Naive thymus-derived CD4-positive, alpha-beta T cell (primary cell): ENCODE measurements at regions not wholly inside any gene's neighbourhood (a gene's known extent, or its start where the extent isn't known, plus 50 kb on each side); places are given as distances from the start of the nearest gene placed in this dataset.

ENCODE experiments used
- ATAC-seq: fragments of 150-1000 bp; cut with Tn5 transposase; 2 replicates; pipeline ENCODE4 v1.10.0; 2021; ENCODE audit warnings: mild to moderate bottlenecking, moderate library complexity
- CTCF ChIA-PET: fragments of 350-600 bp; sonication (Branson Sonifier 250); formaldehyde crosslinking; loops from one replicate; lab custom pipeline; 2021; ENCODE audit warnings: antibody characterized with exemption; lab: Charles Lee
- POLR2A ChIA-PET: fragments of 350-600 bp; sonication (Branson Sonifier 250); formaldehyde crosslinking; loops from one replicate; lab custom pipeline; 2021; ENCODE audit warnings: antibody characterized with exemption, inconsistent platforms; lab: Charles Lee
- DNase-seq, 9 donors: peaks; one replicate each; pipeline versions ENCODE4 v3.0.0 to v3.0.0-alpha.2; 2020 to 2022; ENCODE audit warnings: mixed read lengths in 1 of 9
- H3K27ac ChIP-seq: one replicate; pipeline ENCODE4 v1.7.0; 2013; ENCODE audit warnings: mild to moderate bottlenecking, low read depth, low read length, moderate library complexity
- H3K27me3 ChIP-seq, 2 donors: one replicate each; pipeline ENCODE4 v1.7.0; 2013; ENCODE audit warnings: low read length in 2 of 2, mild to moderate bottlenecking in 2 of 2, moderate library complexity in 2 of 2; ENCODE audit not compliant: control insufficient read depth in 2 of 2, insufficient read depth in 2 of 2
- H3K36me3 ChIP-seq, 3 experiments: 1 replicate in 2 of 3; 2 replicates in 1 of 3; pipeline ENCODE4 v1.7.0; 2013; ENCODE audit warnings: low read length in 3 of 3, mild to moderate bottlenecking in 3 of 3, moderate library complexity in 1 of 3; ENCODE audit not compliant: insufficient read depth in 3 of 3, control insufficient read depth in 2 of 3
- H3K4me1 ChIP-seq, 2 donors: one replicate each; pipeline ENCODE4 v1.7.0; 2013; ENCODE audit warnings: low read length in 2 of 2, mild to moderate bottlenecking in 2 of 2, moderate library complexity in 1 of 2; ENCODE audit not compliant: control insufficient read depth in 2 of 2, insufficient read depth in 2 of 2
- H3K4me3 ChIP-seq: 2 replicates; pipeline ENCODE4 v1.7.0; 2013; ENCODE audit warnings: mild to moderate bottlenecking, low read length
- H3K9me3 ChIP-seq, 3 experiments: 1 replicate in 2 of 3; 2 replicates in 1 of 3; pipeline ENCODE4 v1.7.0; 2013; ENCODE audit warnings: low read length in 3 of 3; ENCODE audit not compliant: control insufficient read depth in 2 of 3
- H3K27ac Mint-ChIP-seq, 9 donors: one replicate each; pipeline ENCODE4 v1.8.0; 2020 to 2022; ENCODE audit warnings: mixed read lengths in 9 of 9, mild to moderate bottlenecking in 8 of 9, moderate library complexity in 5 of 9, inconsistent platforms in 2 of 9
- H3K27me3 Mint-ChIP-seq, 5 donors: one replicate each; pipeline ENCODE4 v1.8.0; 2021 to 2022; ENCODE audit warnings: mixed read lengths in 5 of 5, mild to moderate bottlenecking in 1 of 5
- H3K36me3 Mint-ChIP-seq, 5 donors: one replicate each; pipeline ENCODE4 v1.8.0; 2020 to 2022; ENCODE audit warnings: mixed read lengths in 5 of 5, mild to moderate bottlenecking in 3 of 5, inconsistent platforms in 1 of 5
- H3K4me1 Mint-ChIP-seq, 7 donors: one replicate each; pipeline ENCODE4 v1.8.0; 2020 to 2022; ENCODE audit warnings: mixed read lengths in 7 of 7, mild to moderate bottlenecking in 3 of 7, inconsistent platforms in 1 of 7
- H3K4me3 Mint-ChIP-seq, 10 donors: one replicate each; pipeline ENCODE4 v1.8.0; 2020 to 2022; ENCODE audit warnings: mild to moderate bottlenecking in 10 of 10, mixed read lengths in 10 of 10, moderate library complexity in 6 of 10, inconsistent platforms in 2 of 10
- H3K9me3 Mint-ChIP-seq, 11 donors: one replicate each; pipeline ENCODE4 v1.8.0; 2020 to 2022; ENCODE audit warnings: mixed read lengths in 11 of 11, mild to moderate bottlenecking in 4 of 11, inconsistent platforms in 1 of 11, moderate library complexity in 1 of 11
- intact Hi-C, 2 donors: fragments of 100-400 bp; cut with micrococcal nuclease; formaldehyde crosslinking; loops; one replicate each; pipeline ENCODE4 v1.15.1; 2023

DNA sequence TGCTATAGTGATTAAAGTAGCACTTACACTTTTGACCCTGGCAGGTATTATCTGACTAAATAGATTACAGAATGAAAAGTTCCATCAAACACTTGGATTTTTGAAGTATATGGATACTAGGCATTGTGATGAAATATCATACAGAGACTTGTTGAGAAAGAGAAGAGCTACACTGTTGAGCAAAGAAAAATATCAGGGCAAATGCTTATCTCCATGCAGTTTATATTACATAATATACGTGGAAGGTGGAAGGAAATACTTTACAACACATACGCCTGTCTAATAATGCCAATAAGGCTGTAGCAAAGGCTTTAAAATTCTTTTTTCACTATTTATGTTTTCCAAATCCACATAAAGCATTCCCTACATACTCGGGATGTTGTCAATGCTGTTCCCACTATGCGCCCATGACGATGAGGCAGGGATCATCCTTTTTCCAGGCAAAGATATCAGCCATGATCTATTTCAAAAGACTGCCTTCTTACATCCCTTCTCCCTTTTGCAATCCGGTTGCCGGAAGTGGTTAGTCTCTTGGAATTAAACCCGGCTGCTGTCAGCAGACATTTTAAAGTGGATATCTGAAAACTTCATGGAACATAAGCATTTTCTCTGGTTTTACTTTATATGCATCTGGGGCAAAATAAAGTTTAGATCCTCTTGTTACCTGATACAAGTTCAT, 92.6 kb upstream of the ITGA4 start:
- Histone ChIP-seq H3K36me3 (no peaks in the 10 kb centered on the region), H3K4me3 (no peak overlapping the region), H3K27me3 (no peaks in the 10 kb centered on the region), H3K27ac (no peak overlapping the region), H3K4me1 (no peaks in the 10 kb centered on the region), H3K9me3 (no peaks in the 10 kb centered on the region)
- no peak overlapping the region for H3K4me3 Mint-ChIP-seq
- H3K27me3 Mint-ChIP-seq, result no peaks in the 10 kb centered on the region
- H3K27ac Mint-ChIP-seq, result no peak overlapping the region
- CTCF ChIA-PET, result interaction anchor here (0.7 kb wide), 1 partner anchor 30 kb away, joined by 4 read pairs; no protein-coding TSS in a partner anchor
- peaks cover 0 to 4% (median 0%) of the 10 kb centered on the region in 7 donors for H3K4me1 Mint-ChIP-seq
- peaks cover 9 to 44% (median 31%) of the 10 kb centered on the region in 5 donors for H3K36me3 Mint-ChIP-seq
- peaks cover 0 to 4% (median 0%) of the 10 kb centered on the region in 11 donors for H3K9me3 Mint-ChIP-seq
- DNase-seq, result no peak
- no peak for ATAC-seq
- POLR2A ChIA-PET, result interaction anchor here (0.6 to 1.0 kb wide), 2 partner anchors 9 to 10 kb away, joined by 3 read pairs; no protein-coding TSS in a partner anchor
- intact Hi-C loops, result no loop called here

DNA sequence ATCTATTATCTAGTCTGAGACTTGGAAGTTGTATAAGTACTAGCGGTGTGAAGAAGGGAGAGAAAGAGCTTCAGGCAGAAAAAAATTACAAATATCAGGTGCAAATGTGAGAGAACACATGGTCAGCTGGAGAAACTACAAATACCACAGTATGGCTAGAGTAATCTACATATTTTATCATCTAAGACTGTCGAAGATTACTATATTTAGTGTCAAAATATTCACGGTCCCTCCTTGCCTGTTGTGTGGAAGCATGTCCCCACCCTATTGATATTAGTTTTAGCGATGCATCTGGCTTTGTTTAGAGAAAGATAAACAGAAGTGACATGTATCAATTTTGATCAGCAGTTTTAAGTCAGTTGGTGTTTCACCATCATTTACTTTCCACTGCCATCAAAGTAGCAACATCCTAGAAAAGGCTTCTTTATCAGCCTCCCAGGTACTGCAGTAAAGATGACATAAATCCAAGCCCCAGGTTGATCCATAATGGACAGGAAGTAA, 90.5 kb upstream of the ITGA4 start:
- H3K27ac ChIP-seq, result no peak overlapping the region
- peaks cover 0 to 2% (median 0%) of the 10 kb centered on the region in 11 donors for H3K9me3 Mint-ChIP-seq
- H3K27ac Mint-ChIP-seq, result peak overlapping the region in 1 of 9 donors; percentile 32
- ATAC-seq, result no peak
- H3K4me3 Mint-ChIP-seq, result no peak overlapping the region
- peaks cover 10 to 38% (median 28%) of the 10 kb centered on the region in 5 donors for H3K36me3 Mint-ChIP-seq
- no peaks in the 10 kb centered on the region for H3K27me3 Mint-ChIP-seq
- POLR2A ChIA-PET, result no interaction called here
- no peak overlapping the region for H3K4me3 ChIP-seq
- H3K4me1 Mint-ChIP-seq, result peaks cover 5 to 11% (median 10%) of the 10 kb centered on the region in 7 donors
- no peak for DNase-seq
- CTCF ChIA-PET, result no interaction called here
- intact Hi-C loops, result no loop called here
- no peaks in the 10 kb centered on the region for H3K9me3 ChIP-seq
- H3K4me1 ChIP-seq, result peaks cover 5 to 6% of the 10 kb centered on the region in 2 donors
- H3K36me3 ChIP-seq, result no peaks in the 10 kb centered on the region
- H3K27me3 ChIP-seq, result no peaks in the 10 kb centered on the region

DNA sequence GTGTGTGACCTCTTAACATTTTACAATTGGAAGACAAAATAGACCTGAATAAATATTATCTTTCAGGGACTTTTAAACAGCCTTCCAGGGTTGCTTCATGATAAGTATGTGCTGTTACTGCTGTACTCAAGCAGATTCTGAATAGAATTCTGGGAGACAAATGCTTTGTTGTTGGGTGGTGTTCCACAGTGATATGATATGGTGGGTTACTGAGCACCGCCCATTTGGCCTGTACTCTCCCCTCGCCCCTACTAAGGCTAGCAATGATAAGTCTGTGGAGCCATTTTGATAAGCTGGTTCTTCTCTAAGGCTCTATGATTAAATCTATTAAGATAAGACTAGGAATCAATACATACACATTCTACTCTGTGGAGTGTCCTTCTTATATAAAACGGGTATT, 89.8 kb upstream of the ITGA4 start:
- ATAC-seq (no peak), DNase-seq (no peak)
- H3K27ac ChIP-seq, result no peak overlapping the region
- Mint-ChIP-seq H3K27ac (no peak overlapping the region), H3K4me1 (peaks cover 8 to 17% (median 16%) of the 10 kb centered on the region in 7 donors), H3K4me3 (no peak overlapping the region), H3K27me3 (no peaks in the 10 kb centered on the region), H3K9me3 (peaks cover 0 to 2% (median 0%) of the 10 kb centered on the region in 11 donors), H3K36me3 (peaks cover 10 to 33% (median 26%) of the 10 kb centered on the region in 5 donors)
- H3K27me3 ChIP-seq, result no peaks in the 10 kb centered on the region
- CTCF ChIA-PET, result no interaction called here
- no peaks in the 10 kb centered on the region for H3K36me3 ChIP-seq
- intact Hi-C loops, result no loop called here
- no peak overlapping the region for H3K4me3 ChIP-seq
- POLR2A ChIA-PET, result interaction anchor here (0.6 kb wide), 1 partner anchor 105 kb away, joined by 3 read pairs; no protein-coding TSS in a partner anchor
- no peaks in the 10 kb centered on the region for H3K9me3 ChIP-seq
- H3K4me1 ChIP-seq, result peaks cover 6 to 11% of the 10 kb centered on the region in 2 donors

DNA sequence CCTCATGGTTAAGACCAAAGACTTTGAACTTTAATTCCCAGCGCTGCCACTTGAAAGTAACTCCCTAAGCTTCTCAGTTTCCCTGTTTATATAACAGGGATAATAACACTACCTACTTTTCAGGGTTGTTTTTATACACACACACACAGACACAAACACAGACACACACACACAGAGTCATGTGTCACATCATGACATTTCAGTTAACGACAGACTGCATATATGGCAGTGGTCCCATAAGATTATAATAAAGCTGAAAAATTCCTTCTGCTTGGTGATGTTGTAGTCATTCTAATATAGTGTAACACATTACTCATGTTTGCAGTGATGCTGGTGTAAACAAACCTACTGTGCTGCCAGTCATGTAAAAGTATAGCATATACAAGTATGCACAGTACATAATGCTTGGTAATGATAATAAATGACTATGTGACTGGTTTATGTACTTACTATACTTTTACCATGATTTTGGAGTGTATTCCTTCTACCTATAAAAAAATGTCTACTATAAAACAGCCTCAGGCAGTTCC, 89.2 kb upstream of the ITGA4 start:
- intact Hi-C loops, result no loop called here
- Histone ChIP-seq H3K36me3 (no peaks in the 10 kb centered on the region), H3K4me3 (no peak overlapping the region), H3K27me3 (no peaks in the 10 kb centered on the region), H3K4me1 (peaks cover 6 to 17% of the 10 kb centered on the region in 2 donors), H3K27ac (no peak overlapping the region), H3K9me3 (no peaks in the 10 kb centered on the region)
- peaks cover 12 to 22% (median 22%) of the 10 kb centered on the region in 7 donors for H3K4me1 Mint-ChIP-seq
- DNase-seq, result no peak
- H3K27me3 Mint-ChIP-seq, result no peaks in the 10 kb centered on the region
- ChIA-PET POLR2A (no interaction called here), CTCF (no interaction called here)
- ATAC-seq, result no peak
- H3K36me3 Mint-ChIP-seq, result peaks cover 10 to 29% (median 26%) of the 10 kb centered on the region in 5 donors
- no peak overlapping the region for H3K4me3 Mint-ChIP-seq
- H3K9me3 Mint-ChIP-seq, result peaks cover 0 to 2% (median 0%) of the 10 kb centered on the region in 11 donors
- H3K27ac Mint-ChIP-seq, result no peak overlapping the region

DNA sequence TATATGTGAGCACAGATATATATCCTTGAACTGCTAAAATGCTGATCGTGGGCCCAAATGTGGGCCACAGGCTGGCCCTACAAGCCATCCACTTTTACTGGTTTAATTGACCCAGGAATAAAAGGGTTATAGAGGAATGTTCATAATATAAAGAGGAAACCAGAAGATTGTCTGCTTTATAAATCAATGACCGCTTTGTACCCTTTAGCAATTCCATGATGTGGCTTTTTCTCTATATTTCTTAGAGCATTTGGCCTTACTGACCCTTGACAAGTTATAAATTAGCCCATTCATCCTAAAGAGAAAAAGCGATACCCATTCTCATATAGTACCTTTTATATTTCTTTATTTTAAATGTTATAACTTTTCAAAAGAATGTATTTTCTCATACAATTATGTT, 87.1 kb upstream of the ITGA4 start:
- H3K4me3 Mint-ChIP-seq, result no peak overlapping the region
- no peaks in the 10 kb centered on the region for H3K27me3 ChIP-seq
- H3K4me1 Mint-ChIP-seq, result peaks cover 12 to 30% (median 25%) of the 10 kb centered on the region in 7 donors
- no peaks in the 10 kb centered on the region for H3K9me3 ChIP-seq
- H3K36me3 ChIP-seq, result no peaks in the 10 kb centered on the region
- peaks cover 10 to 24% (median 15%) of the 10 kb centered on the region in 5 donors for H3K36me3 Mint-ChIP-seq
- H3K4me1 ChIP-seq, result peaks cover 6 to 17% of the 10 kb centered on the region in 2 donors
- ATAC-seq (no peak), DNase-seq (no peak)
- H3K27me3 Mint-ChIP-seq, result no peaks in the 10 kb centered on the region
- H3K27ac Mint-ChIP-seq, result no peak overlapping the region
- no peak overlapping the region for H3K27ac ChIP-seq
- intact Hi-C loops, result loop anchor here in 1 of 2 donors (5.0 kb wide), 1 partner anchor 52 kb away; no protein-coding TSS in a partner anchor
- CTCF ChIA-PET, result no interaction called here
- POLR2A ChIA-PET, result no interaction called here
- no peaks in the 10 kb centered on the region for H3K9me3 Mint-ChIP-seq
- H3K4me3 ChIP-seq, result no peak overlapping the region

- Mint-ChIP-seq H3K9me3 (peaks cover 0 to under 1% (median 0%) of the 10 kb centered on the region in 11 donors), H3K27me3 (no peaks in the 10 kb centered on the region), H3K4me1 (peaks cover 14 to 30% (median 25%) of the 10 kb centered on the region in 7 donors), H3K36me3 (peaks cover 4 to 22% (median 11%) of the 10 kb centered on the region in 5 donors), H3K27ac (peak overlapping the region in 3 of 9 donors; percentile 1 to 72 (median 56)), H3K4me3 (peak overlapping the region in 1 of 10 donors; percentile 10)
- Histone ChIP-seq H3K27ac (no peak overlapping the region), H3K4me3 (no peak overlapping the region), H3K36me3 (no peaks in the 10 kb centered on the region), H3K9me3 (no peaks in the 10 kb centered on the region), H3K27me3 (no peaks in the 10 kb centered on the region), H3K4me1 (peaks cover 6 to 17% of the 10 kb centered on the region in 2 donors)
- POLR2A ChIA-PET, result no interaction called here
- intact Hi-C loops, result loop anchor here in 1 of 2 donors (5.0 kb wide), 1 partner anchor 51 kb away; no protein-coding TSS in a partner anchor
- ATAC-seq (no peak), DNase-seq (no peak)
- CTCF ChIA-PET, result no interaction called here
Observed at GRCh38 chr2:181371195-181371594, 86.0 kb upstream of the ITGA4 start.
